ENCODE measurements at regions not wholly inside any gene's neighbourhood (a gene's known extent, or its start where the extent isn't known, plus 50 kb on each side); places are given as distances from the start of the nearest gene placed in this dataset.
A peak's percentile ranks its signal among the peaks of the same experiment; 100 is the strongest.

GRCh38 chr1:108050158-108050557 is 85.2 kb upstream of the VAV3 start:
- no peak for DNase-seq

- peak; percentile 15 for DNase-seq
Measured at GRCh38 chr1:108049178-108049819, 84.3 kb upstream of the VAV3 start.

- DNase-seq = no peak
Measured at GRCh38 chr1:108048301-108049177, 83.6 kb upstream of the VAV3 start.

GRCh38 chr1:108047085-108047484 is 82.1 kb upstream of the VAV3 start:
- DNase-seq = no peak

GRCh38 chr1:108046026-108046425 is 81.0 kb upstream of the VAV3 start:
- DNase-seq = no peak

- DNase-seq = no peak
Measured at GRCh38 chr1:108045460-108045859, 80.5 kb upstream of the VAV3 start.

- no peak for DNase-seq
Measured at GRCh38 chr1:108044318-108044717, 79.3 kb upstream of the VAV3 start.

GRCh38 chr1:108043707-108044106 is 78.7 kb upstream of the VAV3 start:
- no peak for DNase-seq

GRCh38 chr1:108042610-108043009 is 77.6 kb upstream of the VAV3 start:
- no peak for DNase-seq

- DNase-seq = peak; percentile 10
Measured at GRCh38 chr1:108041360-108042142, 76.6 kb upstream of the VAV3 start.

GRCh38 chr1:108038653-108039236 is 73.8 kb upstream of the VAV3 start:
- no peak for DNase-seq

- no peak for DNase-seq
Measured at GRCh38 chr1:108036796-108037562, 72.0 kb upstream of the VAV3 start.

- DNase-seq = no peak
Measured at GRCh38 chr1:108034396-108034795, 69.4 kb upstream of the VAV3 start.

GRCh38 chr1:108033550-108033951 is 68.6 kb upstream of the VAV3 start:
- DNase-seq = no peak

- DNase-seq = no peak
Measured at GRCh38 chr1:108028841-108029388, 63.9 kb upstream of the VAV3 start.

GRCh38 chr1:108027389-108027788 is 62.4 kb upstream of the VAV3 start:
- DNase-seq = no peak

- no peak for DNase-seq
Measured at GRCh38 chr1:108017698-108018097, 52.7 kb upstream of the VAV3 start.

GRCh38 chr1:108016451-108016920 is 51.5 kb upstream of the VAV3 start:
- no peak for DNase-seq

All from activated gamma-delta T cell treated with Interleukin-2 at 50 U/mL for 16 hours (primary cell).